HCT116 (cell line): ENCODE measurements at regions not wholly inside any gene's neighbourhood (a gene's known extent, or its start where the extent isn't known, plus 50 kb on each side); places are given as distances from the start of the nearest gene placed in this dataset.

Experiments used
- ATAC-seq: fragments of 200-7000 bp; cut with Tn5 transposase; 2 replicates; pipeline ENCODE4 v1.9.1; 2020; ENCODE audit warnings: mild to moderate bottlenecking, moderate library complexity
- BruUV-seq: library from RNA; stranded (reverse); fragments of 400-500 nt; replicated peaks from 2 replicates; lab custom pipeline; 2021; lab: Mats Ljungman, UMichigan
- CTCF ChIA-PET: fragments of 300-600 bp; sonication (Branson Sonifier 250); formaldehyde crosslinking; loops from one replicate; lab custom pipeline; 2021; ENCODE audit warnings: antibody characterized with exemption; lab: Charles Lee
- POLR2A ChIA-PET: fragments of 300-600, 350-600 bp; sonication (Branson Sonifier 250); formaldehyde crosslinking; loops from one replicate; lab custom pipeline; 2021; ENCODE audit warnings: antibody characterized with exemption; lab: Charles Lee
- RAD21 ChIA-PET, 2 experiments: fragments of 300-600 bp; sonication (Branson Sonifier 250); formaldehyde crosslinking; loops; one replicate each; lab custom pipeline; 2023; ENCODE audit warnings: low total read pairs in 2 of 2; ENCODE audit not compliant: uncharacterized antibody in 2 of 2, unreplicated experiment in 2 of 2, low non-redundant PET in 1 of 2; lab: Charles Lee
- DNase-seq: peaks from one replicate; pipeline ENCODE4 v3.0.0-alpha.2; 2010; ENCODE audit warnings: low read depth, low spot score
- H2AFZ ChIP-seq: fragments of 200-600 bp; shearing (Covaris generic), sonication (generic); 2 replicates; pipeline ENCODE4 v1.6.1; 2017; ENCODE audit warnings: low read depth, mixed run types, mixed read lengths, antibody characterized with exemption, low read length; ENCODE audit not compliant: poor library complexity, severe bottlenecking
- H3K27ac ChIP-seq: 2 replicates; pipeline ENCODE4 v1.5.1; 2012; ENCODE audit warnings: low read depth, low read length
- H3K27me3 ChIP-seq: fragments of 200-600 bp; sonication (generic); 2 replicates; pipeline ENCODE4 v1.6.1; 2016; ENCODE audit warnings: mixed run types, low read length, mixed read lengths; ENCODE audit not compliant: insufficient read depth
- H3K36me3 ChIP-seq, 2 experiments: fragments of 200-500 bp in 1 of 2; fragments of 200-600 bp in 1 of 2; sonication (Bioruptor generic) in 1 of 2; sonication (generic) in 1 of 2; 2 replicates each; pipeline versions ENCODE4 v1.5.1 to v1.6.1; 2014 to 2016; ENCODE audit warnings: low read length in 2 of 2, inconsistent platforms in 1 of 2, mixed read lengths in 1 of 2, mixed run types in 1 of 2; ENCODE audit not compliant: insufficient read depth in 2 of 2, control insufficient read depth in 1 of 2
- H3K4me1 ChIP-seq, 2 experiments: fragments of 200-600 bp in 1 of 2; sonication (generic) in 1 of 2; 2 replicates each; pipeline versions ENCODE4 v1.5.1 to v1.6.1; 2012 to 2017; ENCODE audit warnings: low read length in 2 of 2, inconsistent platforms in 1 of 2, mild to moderate bottlenecking in 1 of 2, mixed read lengths in 1 of 2, mixed run types in 1 of 2, moderate library complexity in 1 of 2; ENCODE audit not compliant: insufficient read depth in 2 of 2, control insufficient read depth in 1 of 2
- H3K4me2 ChIP-seq: fragments of 200-600 bp; sonication (generic); 2 replicates; pipeline ENCODE4 v1.6.1; 2017; ENCODE audit warnings: mixed run types, low read length, mixed read lengths
- H3K4me3 ChIP-seq, 2 experiments: fragments of 200-600 bp in 1 of 2; sonication (generic) in 1 of 2; replicated peaks in 1 of 2; 2 replicates each; pipeline ENCODE4 v1.5.1; 2011 to 2016; ENCODE audit warnings: low read length in 2 of 2, control low read depth in 1 of 2, low read depth in 1 of 2, mild to moderate bottlenecking in 1 of 2, mixed read lengths in 1 of 2, mixed run types in 1 of 2
- H3K79me2 ChIP-seq: fragments of 200-600 bp; sonication (generic); 2 replicates; pipeline ENCODE4 v1.6.1; 2017; ENCODE audit warnings: mild to moderate bottlenecking, mixed run types, low read length, moderate library complexity, mixed read lengths; ENCODE audit not compliant: insufficient read depth
- H3K9ac ChIP-seq: fragments of 200-600 bp; sonication (generic); 2 replicates; pipeline ENCODE4 v1.6.1; 2016; ENCODE audit warnings: low read length, mixed read lengths
- H3K9me2 ChIP-seq: fragments of 200-600 bp; sonication (generic), shearing (Covaris generic); 2 replicates; pipeline ENCODE4 v1.6.1; 2017; ENCODE audit warnings: mixed run types, mild to moderate bottlenecking, moderate library complexity; ENCODE audit not compliant: insufficient read depth
- H3K9me3 ChIP-seq, 2 experiments: fragments of 200-500 bp in 1 of 2; fragments of 200-600 bp in 1 of 2; sonication (Bioruptor generic) in 1 of 2; sonication (generic) in 1 of 2; 2 replicates each; pipeline ENCODE4 v1.6.1; 2014 to 2017; ENCODE audit warnings: low read length in 2 of 2, mixed read lengths in 2 of 2, inconsistent platforms in 1 of 2, low read depth in 1 of 2, mild to moderate bottlenecking in 1 of 2, mixed run types in 1 of 2, moderate library complexity in 1 of 2; ENCODE audit not compliant: control insufficient read depth in 1 of 2, insufficient read depth in 1 of 2
- H4K20me1 ChIP-seq: fragments of 200-600 bp; sonication (generic), shearing (Covaris generic); 2 replicates; pipeline ENCODE4 v1.6.1; 2017; ENCODE audit warnings: mixed run types, mild to moderate bottlenecking, moderate library complexity; ENCODE audit not compliant: insufficient read depth
- CEBPB ChIP-seq: IDR thresholded peaks from 2 replicates; pipeline ENCODE4 v1.6.1; 2012; ENCODE audit warnings: low read depth
- EGR1 ChIP-seq: IDR thresholded peaks from 2 replicates; pipeline ENCODE4 v1.6.1; 2012; ENCODE audit warnings: low read depth
- EZH2 ChIP-seq: fragments of 200-600 bp; sonication (generic); IDR thresholded peaks from 2 replicates; pipeline ENCODE4 v1.6.1; 2017; ENCODE audit warnings: antibody characterized with exemption, mixed run types
- EZH2phosphoT487 ChIP-seq: fragments of 200-600 bp; IDR thresholded peaks from 2 replicates; pipeline ENCODE4 v1.6.1; 2018; ENCODE audit warnings: antibody characterized with exemption, borderline replicate concordance
- JUND ChIP-seq: IDR thresholded peaks from 2 replicates; pipeline ENCODE4 v1.6.1; 2012
- SP1 ChIP-seq: IDR thresholded peaks from 2 replicates; pipeline ENCODE4 v1.6.1; 2012; ENCODE audit warnings: low read depth
- SRF ChIP-seq: IDR thresholded peaks from 2 replicates; pipeline ENCODE4 v1.6.1; 2012; ENCODE audit warnings: low read depth
- TCF7L2 ChIP-seq: IDR thresholded peaks from 2 replicates; pipeline ENCODE4 v1.7.0; 2011; ENCODE audit warnings: borderline replicate concordance, inconsistent platforms; ENCODE audit not compliant: insufficient read depth, insufficient read length; ENCODE audit errors: extremely low read depth
- ZNF274 ChIP-seq: fragments of 200-500 bp; sonication (Bioruptor generic); IDR thresholded peaks from 2 replicates; pipeline ENCODE4 v1.6.1; 2014; ENCODE audit warnings: mild to moderate bottlenecking, low read depth, low read length, inconsistent platforms
- intact Hi-C: fragments of 100-400 bp; cut with micrococcal nuclease; formaldehyde crosslinking; loops from 2 replicates; pipeline ENCODE4 v1.10.0; 2022
- TF ChIP-seq, protein P1 (sequence below): IDR thresholded peaks from 2 replicates; pipeline ENCODE4 v1.6.1; 2012
- TF ChIP-seq, protein P2 (sequence below): IDR thresholded peaks from 2 replicates; pipeline ENCODE4 v1.6.1; 2012

GRCh38 chr11:128334311-128335044, 252.9 kb downstream of the ETS1 start:
- Histone ChIP-seq H3K9me2 (no peaks in the 10 kb centered on the region), H3K27ac (no peak overlapping the region), H3K4me2 (no peak overlapping the region), H3K4me1 (peaks cover 0 to 7% of the 10 kb centered on the region in 2 experiments; a peak in 2 of 4 replicates), H3K27me3 (peaks cover 81% of the 10 kb centered on the region), H2AFZ (no peak overlapping the region), H3K79me2 (no peaks in the 10 kb centered on the region), H4K20me1 (no peaks in the 10 kb centered on the region), H3K36me3 (no peaks in the 10 kb centered on the region), H3K9ac (no peak overlapping the region), H3K9me3 (no peaks in the 10 kb centered on the region), H3K4me3 (no peak overlapping the region)
- BruUV-seq: no TSS peak
- DNase-seq: no peak
- ChIA-PET POLR2A (no interaction called here), RAD21 (no interaction called here), CTCF (interaction anchor here (1.2 kb wide), 1 partner anchor 11 kb away, joined by 3 read pairs; no protein-coding TSS in a partner anchor)
- TF ChIP-seq ZNF274: no peak
- TF ChIP-seq EZH2: no peak
- TF ChIP-seq, protein P1, sequence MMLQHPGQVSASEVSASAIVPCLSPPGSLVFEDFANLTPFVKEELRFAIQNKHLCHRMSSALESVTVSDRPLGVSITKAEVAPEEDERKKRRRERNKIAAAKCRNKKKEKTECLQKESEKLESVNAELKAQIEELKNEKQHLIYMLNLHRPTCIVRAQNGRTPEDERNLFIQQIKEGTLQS: no peak
- TF ChIP-seq, protein P2, sequence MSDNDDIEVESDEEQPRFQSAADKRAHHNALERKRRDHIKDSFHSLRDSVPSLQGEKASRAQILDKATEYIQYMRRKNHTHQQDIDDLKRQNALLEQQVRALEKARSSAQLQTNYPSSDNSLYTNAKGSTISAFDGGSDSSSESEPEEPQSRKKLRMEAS: no peak
- TF ChIP-seq SRF: no peak
- TF ChIP-seq CEBPB: no peak
- TF ChIP-seq EZH2phosphoT487: no peak
- TF ChIP-seq TCF7L2: no peak
- no peak for TF ChIP-seq SP1
- no peak for TF ChIP-seq JUND
- TF ChIP-seq EGR1: no peak
- ATAC-seq: no peak
- intact Hi-C loops: no loop called here
